ENCODE measurements at regions not wholly inside any gene's neighbourhood (a gene's known extent, or its start where the extent isn't known, plus 50 kb on each side); places are given as distances from the start of the nearest gene placed in this dataset.
"Not testable (repeated sequence)": the region's sequence is repeated elsewhere in the genome, so short reads cannot be mapped to it uniquely, and the experiment has no call there.

- no peak for DNase-seq (ENCODE audit: low read depth)
Measured at GRCh38 chr2:207409517-207409916, 120.2 kb upstream of the CREB1 start.

- DNase-seq (ENCODE audit: low read depth): no peak
Measured at GRCh38 chr2:207412787-207413310, 116.9 kb upstream of the CREB1 start.

- DNase-seq (ENCODE audit: low read depth): no peak
Measured at GRCh38 chr2:207413376-207413907, 116.3 kb upstream of the CREB1 start.

GRCh38 chr2:207416111-207416510, 113.7 kb upstream of the CREB1 start:
- DNase-seq (ENCODE audit: low read depth): no peak

- DNase-seq (ENCODE audit: low read depth): no peak
Measured at GRCh38 chr2:207416900-207417299, 112.9 kb upstream of the CREB1 start.

- no peak for DNase-seq (ENCODE audit: low read depth)
Measured at GRCh38 chr2:207417301-207417718, 112.5 kb upstream of the CREB1 start.

GRCh38 chr2:207418419-207418818, 111.3 kb upstream of the CREB1 start:
- no peak for DNase-seq (ENCODE audit: low read depth)

- no peak for DNase-seq (ENCODE audit: low read depth)
Measured at GRCh38 chr2:207419331-207419730, 110.4 kb upstream of the CREB1 start.

- no peak for DNase-seq (ENCODE audit: low read depth)
Measured at GRCh38 chr2:207421671-207422070, 108.1 kb upstream of the CREB1 start.

- no peak for DNase-seq (ENCODE audit: low read depth)
Measured at GRCh38 chr2:207422380-207422779, 107.4 kb upstream of the CREB1 start.

- no peak for DNase-seq (ENCODE audit: low read depth)
Measured at GRCh38 chr2:207423886-207424285, 105.9 kb upstream of the CREB1 start.

GRCh38 chr2:207427986-207428385, 101.8 kb upstream of the CREB1 start:
- no peak for DNase-seq (ENCODE audit: low read depth)

GRCh38 chr2:207428573-207428972, 101.2 kb upstream of the CREB1 start:
- DNase-seq (ENCODE audit: low read depth): no peak

- DNase-seq (ENCODE audit: low read depth): no peak
Measured at GRCh38 chr2:207432453-207432852, 97.3 kb upstream of the CREB1 start.

- no peak for DNase-seq (ENCODE audit: low read depth)
Measured at GRCh38 chr2:207434306-207434705, 95.5 kb upstream of the CREB1 start.

- no peak for DNase-seq (ENCODE audit: low read depth)
Measured at GRCh38 chr2:207434899-207435465, 94.8 kb upstream of the CREB1 start.

GRCh38 chr2:207437136-207437523, 92.6 kb upstream of the CREB1 start:
- DNase-seq (ENCODE audit: low read depth): no peak

GRCh38 chr2:207437524-207438143, 92.1 kb upstream of the CREB1 start:
- DNase-seq (ENCODE audit: low read depth): no peak

GRCh38 chr2:207438414-207439126, 91.2 kb upstream of the CREB1 start:
- DNase-seq (ENCODE audit: low read depth): no peak

- DNase-seq (ENCODE audit: low read depth): not testable (repeated sequence)
Measured at GRCh38 chr2:207439881-207440280, 89.9 kb upstream of the CREB1 start.

GRCh38 chr2:207444756-207445155, 85.0 kb upstream of the CREB1 start:
- DNase-seq (ENCODE audit: low read depth): no peak

- no peak for DNase-seq (ENCODE audit: low read depth)
Measured at GRCh38 chr2:207446653-207447052, 83.1 kb upstream of the CREB1 start.

GRCh38 chr2:207448006-207448405, 81.8 kb upstream of the CREB1 start:
- DNase-seq (ENCODE audit: low read depth): no peak

All from activated T-helper 1 cell treated with Interleukin-2 at 50 U/mL for 16 hours (primary cell).